DND-41 (cell line): ENCODE measurements at regions not wholly inside any gene's neighbourhood (a gene's known extent, or its start where the extent isn't known, plus 50 kb on each side); places are given as distances from the start of the nearest gene placed in this dataset.

ENCODE experiments used
- ATAC-seq: fragments of 200-7000 bp; cut with Tn5 transposase; 3 replicates; pipeline ENCODE4 v1.9.1; 2021; ENCODE audit warnings: low read depth; ENCODE audit not compliant: insufficient read depth
- DNase-seq: peaks from one replicate; pipeline ENCODE4 v3.0.0-alpha.2; 2020
- H2AFZ ChIP-seq: 2 replicates; pipeline ENCODE4 v1.6.0; 2012; ENCODE audit warnings: low read depth, low read length
- H3K27ac ChIP-seq: 2 replicates; pipeline ENCODE4 v1.5.1; 2012; ENCODE audit warnings: low read length, inconsistent platforms
- H3K27me3 ChIP-seq: fragments of 200-600 bp; sonication (generic); 2 replicates; pipeline ENCODE4 v1.6.0; 2012; ENCODE audit warnings: low read length, mild to moderate bottlenecking, inconsistent platforms; ENCODE audit not compliant: insufficient read depth, poor library complexity
- H3K36me3 ChIP-seq: 2 replicates; pipeline ENCODE4 v1.5.1; 2012; ENCODE audit warnings: low read length, inconsistent platforms; ENCODE audit not compliant: insufficient read depth
- H3K4me1 ChIP-seq: 2 replicates; pipeline ENCODE4 v1.5.1; 2012; ENCODE audit warnings: mild to moderate bottlenecking, low read length; ENCODE audit not compliant: insufficient read depth
- H3K4me2 ChIP-seq: 2 replicates; pipeline ENCODE4 v1.6.0; 2012; ENCODE audit warnings: mild to moderate bottlenecking, moderate library complexity, low read length, inconsistent platforms; ENCODE audit not compliant: insufficient read depth
- H3K4me3 ChIP-seq, 2 experiments: fragments of 200-600 bp in 1 of 2; shearing (Covaris generic) in 1 of 2; 2 replicates each; pipeline ENCODE4 v1.5.1; 2012 to 2016; ENCODE audit warnings: inconsistent platforms in 2 of 2, low read length in 2 of 2, mild to moderate bottlenecking in 2 of 2, low read depth in 1 of 2, moderate library complexity in 1 of 2
- H3K79me2 ChIP-seq: 2 replicates; pipeline ENCODE4 v1.6.0; 2012; ENCODE audit warnings: low read length, inconsistent platforms; ENCODE audit not compliant: insufficient read depth
- H3K9ac ChIP-seq: 2 replicates; pipeline ENCODE4 v1.6.0; 2012; ENCODE audit warnings: low read depth, mild to moderate bottlenecking, inconsistent platforms, low read length, moderate library complexity
- H3K9me3 ChIP-seq: 2 replicates; pipeline ENCODE4 v1.5.1; 2012; ENCODE audit warnings: low read length, moderate library complexity, mild to moderate bottlenecking, inconsistent platforms; ENCODE audit not compliant: insufficient read depth, severe bottlenecking
- H4K20me1 ChIP-seq: 2 replicates; pipeline ENCODE4 v1.6.0; 2012; ENCODE audit warnings: low read length; ENCODE audit not compliant: insufficient read depth
- CTCF ChIP-seq: IDR thresholded peaks from 2 replicates; pipeline ENCODE4 v1.5.1; 2012; ENCODE audit warnings: borderline replicate concordance, low read length, moderate library complexity, mild to moderate bottlenecking; ENCODE audit not compliant: poor library complexity, severe bottlenecking; ENCODE audit errors: extremely low read depth
- EZH2 ChIP-seq: IDR thresholded peaks from 3 replicates; pipeline ENCODE4 v1.6.1; 2012; ENCODE audit warnings: borderline replicate concordance, low read depth, mild to moderate bottlenecking, moderate library complexity, low read length, inconsistent platforms; ENCODE audit not compliant: severe bottlenecking

DNA sequence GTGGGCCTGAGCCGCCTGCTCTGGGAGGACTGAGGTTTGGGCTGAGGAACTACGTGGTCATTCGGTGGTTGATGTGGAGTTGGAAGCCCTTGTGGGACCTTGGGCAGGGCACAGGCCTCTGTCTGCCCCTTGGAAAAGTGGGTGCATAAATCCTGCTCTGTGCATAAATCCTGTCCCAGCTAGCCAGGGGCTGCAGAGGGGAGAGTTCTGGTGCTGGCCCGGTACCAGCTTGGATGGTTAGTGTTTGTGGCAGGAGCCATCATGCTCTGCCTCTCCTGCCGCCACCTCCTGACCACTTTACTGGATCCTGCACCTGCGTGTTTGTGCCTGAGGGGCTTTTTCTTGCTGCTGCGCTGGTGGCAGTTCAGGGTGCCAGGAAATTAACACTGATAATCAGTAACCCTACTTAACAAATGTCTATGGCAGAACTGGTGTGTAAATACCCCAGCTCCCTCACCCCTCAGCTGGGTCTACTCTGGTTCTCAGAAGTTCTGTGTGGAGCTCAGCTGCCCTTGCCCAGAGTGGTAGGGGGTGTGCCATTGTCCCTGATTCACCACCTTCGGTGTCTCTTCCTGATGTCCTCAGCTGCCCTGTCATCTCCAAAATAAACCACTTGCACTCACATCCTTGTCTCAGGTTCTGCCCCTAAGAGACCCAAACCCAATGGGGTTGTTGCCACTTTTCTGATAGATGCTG is 156.8 kb downstream of the GLI2 start:
- no peaks in the 10 kb centered on the region for H4K20me1 ChIP-seq
- H3K27me3 ChIP-seq, result peaks cover 14% of the 10 kb centered on the region
- no peak overlapping the region for H3K4me3 ChIP-seq
- no peaks in the 10 kb centered on the region for H3K9me3 ChIP-seq
- no peak for DNase-seq
- no peak overlapping the region for H2AFZ ChIP-seq
- no peaks in the 10 kb centered on the region for H3K4me1 ChIP-seq
- H3K9ac ChIP-seq, result no peak overlapping the region
- no peak overlapping the region for H3K27ac ChIP-seq
- H3K36me3 ChIP-seq, result no peaks in the 10 kb centered on the region
- ATAC-seq, result no peak
- H3K4me2 ChIP-seq, result no peak overlapping the region
- no peaks in the 10 kb centered on the region for H3K79me2 ChIP-seq
- TF ChIP-seq CTCF (no peak), EZH2 (no peak)

DNA sequence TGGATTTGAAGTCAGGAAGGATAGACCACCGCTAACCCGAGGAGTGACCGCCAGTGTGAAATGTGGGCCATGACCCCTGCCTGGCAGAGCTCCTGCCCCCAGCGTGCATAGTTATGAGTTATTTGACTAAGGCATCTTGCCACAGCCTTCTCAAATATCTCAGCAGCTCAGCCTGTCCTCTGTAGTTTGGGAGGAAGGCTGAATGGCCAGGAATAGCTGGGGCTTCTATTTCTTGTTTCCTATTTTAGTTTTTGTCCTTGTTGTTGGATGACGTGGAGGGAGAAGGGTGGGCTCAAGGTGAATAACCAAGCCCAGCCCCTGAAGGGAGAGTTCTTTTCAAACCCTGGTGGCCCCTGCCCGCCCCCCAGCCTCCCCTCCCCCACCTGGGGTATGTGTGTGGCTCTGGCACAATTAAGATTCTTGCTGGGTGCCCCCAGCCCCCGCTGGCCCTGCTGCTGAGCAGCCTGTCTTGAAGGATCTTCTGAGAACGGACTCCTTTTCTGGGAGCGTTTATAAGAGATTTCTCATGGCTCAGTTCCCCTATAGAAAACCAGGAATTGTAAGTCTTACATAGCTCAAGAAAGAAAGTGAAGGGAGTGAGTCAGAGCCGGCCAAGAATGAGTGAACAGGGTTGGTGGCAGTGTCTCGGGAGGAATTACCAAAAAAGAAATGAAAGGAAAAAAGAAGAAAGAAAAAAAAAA is 157.4 kb downstream of the GLI2 start:
- no peak overlapping the region for H3K9ac ChIP-seq
- no peaks in the 10 kb centered on the region for H3K36me3 ChIP-seq
- H3K4me2 ChIP-seq, result no peak overlapping the region
- no peak overlapping the region for H2AFZ ChIP-seq
- H3K4me1 ChIP-seq, result no peaks in the 10 kb centered on the region
- DNase-seq (no peak), ATAC-seq (no peak)
- H3K4me3 ChIP-seq, result no peak overlapping the region
- H3K9me3 ChIP-seq, result no peaks in the 10 kb centered on the region
- no peaks in the 10 kb centered on the region for H4K20me1 ChIP-seq
- no peak overlapping the region for H3K27ac ChIP-seq
- H3K79me2 ChIP-seq, result no peaks in the 10 kb centered on the region
- peaks cover 8% of the 10 kb centered on the region for H3K27me3 ChIP-seq
- TF ChIP-seq CTCF (no peak), EZH2 (no peak)

DNA sequence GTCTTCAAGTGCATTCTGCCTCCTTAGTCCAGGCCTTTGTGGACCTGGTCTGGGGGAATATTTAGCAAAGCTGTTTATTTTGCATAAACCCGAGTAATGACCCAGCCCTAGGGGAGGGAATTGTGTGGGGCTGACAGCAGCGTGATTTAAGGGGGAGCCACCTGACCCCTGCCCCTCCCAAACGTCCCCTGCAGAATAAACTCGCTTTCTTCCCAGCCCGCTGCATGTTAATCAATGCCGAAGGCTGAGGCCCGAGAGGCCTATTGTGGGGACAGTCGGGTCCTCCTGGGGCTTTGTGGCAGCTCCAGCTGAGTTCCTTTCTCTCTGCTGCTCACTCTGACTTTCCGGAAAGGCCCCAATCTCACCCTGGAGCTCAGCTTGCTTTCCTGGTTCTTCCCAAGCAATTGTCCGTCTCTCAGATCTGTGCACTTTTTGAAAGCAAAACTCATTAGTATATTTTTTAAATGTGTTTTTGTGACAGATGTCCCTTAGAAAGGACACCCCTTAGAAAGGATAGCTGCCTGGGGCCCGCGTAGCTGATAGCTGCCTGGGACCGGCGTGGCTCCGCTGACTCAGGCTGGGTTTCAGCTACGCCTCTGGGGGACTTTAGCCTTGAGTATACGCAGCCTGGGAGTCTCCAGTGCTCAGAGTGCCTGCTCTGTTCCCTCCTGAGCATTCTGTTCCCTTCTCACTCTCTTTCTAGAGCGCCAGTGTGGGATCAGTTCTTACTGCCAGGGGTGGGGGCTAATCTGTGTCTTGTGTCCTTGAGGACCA is 158.3 kb downstream of the GLI2 start:
- no peak for DNase-seq
- no peaks in the 10 kb centered on the region for H3K79me2 ChIP-seq
- no peak for ATAC-seq
- TF ChIP-seq EZH2 (no peak), CTCF (no peak)
- H3K4me3 ChIP-seq, result no peak overlapping the region
- peaks cover 4% of the 10 kb centered on the region for H3K27me3 ChIP-seq
- H3K9me3 ChIP-seq, result no peaks in the 10 kb centered on the region
- no peak overlapping the region for H3K9ac ChIP-seq
- H3K4me1 ChIP-seq, result no peaks in the 10 kb centered on the region
- H3K4me2 ChIP-seq, result no peak overlapping the region
- H3K27ac ChIP-seq, result no peak overlapping the region
- no peak overlapping the region for H2AFZ ChIP-seq
- no peaks in the 10 kb centered on the region for H3K36me3 ChIP-seq
- H4K20me1 ChIP-seq, result no peaks in the 10 kb centered on the region
